ENCODE measurements at regions not wholly inside any gene's neighbourhood (a gene's known extent, or its start where the extent isn't known, plus 50 kb on each side); places are given as distances from the start of the nearest gene placed in this dataset.

GRCh38 chr21:19368944-19369343 lies 965.4 kb upstream of the TMPRSS15 start:
- no peaks in the 10 kb centered on the region for H3K27me3 ChIP-seq (ENCODE audit: insufficient read depth, low read length, poor library complexity)
- H3K4me1 ChIP-seq (ENCODE audit: insufficient read depth, low read length) = no peaks in the 10 kb centered on the region
- no peak overlapping the region for H3K27ac ChIP-seq (ENCODE audit: low read length)
- no peaks in the 10 kb centered on the region for H4K20me1 ChIP-seq (ENCODE audit: insufficient read depth, low read length)
- ATAC-seq (ENCODE audit: insufficient read depth, low read depth) = no peak
- no peak for TF ChIP-seq EZH2 (IDR thresholded peaks at IDR 0.05; ENCODE audit: borderline replicate concordance, low read depth, low read length, severe bottlenecking)
- TF ChIP-seq, protein P1, sequence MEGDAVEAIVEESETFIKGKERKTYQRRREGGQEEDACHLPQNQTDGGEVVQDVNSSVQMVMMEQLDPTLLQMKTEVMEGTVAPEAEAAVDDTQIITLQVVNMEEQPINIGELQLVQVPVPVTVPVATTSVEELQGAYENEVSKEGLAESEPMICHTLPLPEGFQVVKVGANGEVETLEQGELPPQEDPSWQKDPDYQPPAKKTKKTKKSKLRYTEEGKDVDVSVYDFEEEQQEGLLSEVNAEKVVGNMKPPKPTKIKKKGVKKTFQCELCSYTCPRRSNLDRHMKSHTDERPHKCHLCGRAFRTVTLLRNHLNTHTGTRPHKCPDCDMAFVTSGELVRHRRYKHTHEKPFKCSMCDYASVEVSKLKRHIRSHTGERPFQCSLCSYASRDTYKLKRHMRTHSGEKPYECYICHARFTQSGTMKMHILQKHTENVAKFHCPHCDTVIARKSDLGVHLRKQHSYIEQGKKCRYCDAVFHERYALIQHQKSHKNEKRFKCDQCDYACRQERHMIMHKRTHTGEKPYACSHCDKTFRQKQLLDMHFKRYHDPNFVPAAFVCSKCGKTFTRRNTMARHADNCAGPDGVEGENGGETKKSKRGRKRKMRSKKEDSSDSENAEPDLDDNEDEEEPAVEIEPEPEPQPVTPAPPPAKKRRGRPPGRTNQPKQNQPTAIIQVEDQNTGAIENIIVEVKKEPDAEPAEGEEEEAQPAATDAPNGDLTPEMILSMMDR (IDR thresholded peaks at IDR 0.05; ENCODE audit: borderline replicate concordance, extremely low read depth, low read length, poor library complexity, severe bottlenecking) = no peak
- no peak overlapping the region for H3K4me2 ChIP-seq (ENCODE audit: insufficient read depth, low read length)
- H3K79me2 ChIP-seq (ENCODE audit: insufficient read depth, low read length) = no peaks in the 10 kb centered on the region
- no peak for DNase-seq
- no peak overlapping the region for H3K4me3 ChIP-seq (ENCODE audit: low read depth in 1 of 2, low read length in 2 of 2)
- H3K9ac ChIP-seq (ENCODE audit: low read depth, low read length) = no peak overlapping the region
- no peaks in the 10 kb centered on the region for H3K36me3 ChIP-seq (ENCODE audit: insufficient read depth, low read length)
- no peak overlapping the region for H2AFZ ChIP-seq (ENCODE audit: low read depth, low read length)
- H3K9me3 ChIP-seq (ENCODE audit: insufficient read depth, low read length, severe bottlenecking) = no peaks in the 10 kb centered on the region

DNA sequence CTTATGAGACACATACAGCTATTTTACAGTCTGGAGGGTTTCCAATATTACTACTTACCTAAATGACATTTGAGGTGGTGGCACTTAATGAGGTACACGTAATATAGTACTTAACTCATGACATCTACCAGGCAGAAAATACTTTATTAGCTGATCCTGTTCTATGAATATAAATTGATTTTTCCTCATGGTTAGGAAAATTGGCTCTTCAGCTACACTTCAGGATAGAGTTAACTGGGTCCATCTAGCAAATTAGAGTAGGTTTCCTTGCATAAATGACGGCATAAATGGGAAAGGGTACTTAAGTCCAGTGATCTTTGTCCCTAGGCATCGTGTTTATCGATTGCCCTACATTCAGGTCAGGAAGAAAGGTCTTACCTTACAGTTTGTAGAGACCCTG lies 988.8 kb upstream of the TMPRSS15 start:
- H2AFZ ChIP-seq (ENCODE audit: low read depth, low read length) = no peak overlapping the region
- H3K9ac ChIP-seq (ENCODE audit: low read depth, low read length) = no peak overlapping the region
- DNase-seq = no peak
- H3K4me3 ChIP-seq (ENCODE audit: low read depth in 1 of 2, low read length in 2 of 2) = no peak overlapping the region
- no peak overlapping the region for H3K4me2 ChIP-seq (ENCODE audit: insufficient read depth, low read length)
- H3K27me3 ChIP-seq (ENCODE audit: insufficient read depth, low read length, poor library complexity) = no peaks in the 10 kb centered on the region
- H3K27ac ChIP-seq (ENCODE audit: low read length) = no peak overlapping the region
- no peak for ATAC-seq (ENCODE audit: insufficient read depth, low read depth)
- no peaks in the 10 kb centered on the region for H4K20me1 ChIP-seq (ENCODE audit: insufficient read depth, low read length)
- no peaks in the 10 kb centered on the region for H3K79me2 ChIP-seq (ENCODE audit: insufficient read depth, low read length)
- H3K36me3 ChIP-seq (ENCODE audit: insufficient read depth, low read length) = no peaks in the 10 kb centered on the region
- no peaks in the 10 kb centered on the region for H3K4me1 ChIP-seq (ENCODE audit: insufficient read depth, low read length)
- H3K9me3 ChIP-seq (ENCODE audit: insufficient read depth, low read length, severe bottlenecking) = no peaks in the 10 kb centered on the region
- TF ChIP-seq, protein P1 (IDR thresholded peaks at IDR 0.05; ENCODE audit: borderline replicate concordance, extremely low read depth, low read length, poor library complexity, severe bottlenecking) = no peak

DNA sequence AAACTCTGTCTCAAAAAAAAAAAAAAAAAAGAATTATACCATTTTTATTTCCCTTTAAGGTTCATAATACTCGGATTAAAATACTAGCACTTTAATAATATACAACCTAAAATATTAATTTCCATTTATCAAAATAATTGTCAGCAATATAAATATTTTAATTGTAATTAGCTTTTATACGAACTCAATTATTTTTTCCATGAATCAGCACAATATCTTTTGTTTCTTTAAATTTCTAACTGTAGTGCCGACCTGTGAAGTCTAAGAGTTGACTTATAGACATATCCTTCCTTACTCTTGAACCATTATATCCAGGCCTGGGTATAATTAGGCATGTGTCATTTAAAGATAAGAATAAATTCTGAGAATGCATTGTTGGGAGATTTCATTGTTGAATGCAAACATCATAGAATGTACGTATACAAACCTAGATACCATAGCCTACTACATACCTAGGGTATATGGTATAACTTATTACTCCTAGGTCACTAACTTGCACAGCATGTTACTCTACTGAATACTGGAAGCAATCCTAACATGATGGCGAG lies 996.7 kb upstream of the TMPRSS15 start:
- TF ChIP-seq EZH2 (IDR thresholded peaks at IDR 0.05; ENCODE audit: borderline replicate concordance, low read depth, low read length, severe bottlenecking) = no peak
- TF ChIP-seq, protein P1 (IDR thresholded peaks at IDR 0.05; ENCODE audit: borderline replicate concordance, extremely low read depth, low read length, poor library complexity, severe bottlenecking) = no peak
- Histone ChIP-seq H2AFZ (ENCODE audit: low read depth, low read length) (no peak overlapping the region), H3K27ac (ENCODE audit: low read length) (no peak overlapping the region), H3K4me1 (ENCODE audit: insufficient read depth, low read length) (no peaks in the 10 kb centered on the region), H3K79me2 (ENCODE audit: insufficient read depth, low read length) (no peaks in the 10 kb centered on the region), H4K20me1 (ENCODE audit: insufficient read depth, low read length) (no peaks in the 10 kb centered on the region), H3K27me3 (ENCODE audit: insufficient read depth, low read length, poor library complexity) (no peaks in the 10 kb centered on the region), H3K9me3 (ENCODE audit: insufficient read depth, low read length, severe bottlenecking) (no peaks in the 10 kb centered on the region), H3K36me3 (ENCODE audit: insufficient read depth, low read length) (no peaks in the 10 kb centered on the region), H3K4me2 (ENCODE audit: insufficient read depth, low read length) (no peak overlapping the region), H3K4me3 (ENCODE audit: low read depth in 1 of 2, low read length in 2 of 2) (no peak overlapping the region), H3K9ac (ENCODE audit: low read depth, low read length) (no peak overlapping the region)
- no peak for DNase-seq
- no peak for ATAC-seq (ENCODE audit: insufficient read depth, low read depth)

GRCh38 chr21:19402870-19403269 lies 999.3 kb upstream of the TMPRSS15 start:
- Histone ChIP-seq H3K9ac (ENCODE audit: low read depth, low read length) (no peak overlapping the region), H2AFZ (ENCODE audit: low read depth, low read length) (no peak overlapping the region), H4K20me1 (ENCODE audit: insufficient read depth, low read length) (no peaks in the 10 kb centered on the region), H3K9me3 (ENCODE audit: insufficient read depth, low read length, severe bottlenecking) (no peaks in the 10 kb centered on the region), H3K27ac (ENCODE audit: low read length) (no peak overlapping the region), H3K4me3 (ENCODE audit: low read depth in 1 of 2, low read length in 2 of 2) (no peak overlapping the region), H3K27me3 (ENCODE audit: insufficient read depth, low read length, poor library complexity) (no peaks in the 10 kb centered on the region), H3K79me2 (ENCODE audit: insufficient read depth, low read length) (no peaks in the 10 kb centered on the region), H3K4me1 (ENCODE audit: insufficient read depth, low read length) (no peaks in the 10 kb centered on the region), H3K36me3 (ENCODE audit: insufficient read depth, low read length) (no peaks in the 10 kb centered on the region), H3K4me2 (ENCODE audit: insufficient read depth, low read length) (no peak overlapping the region)
- no peak for DNase-seq
- TF ChIP-seq EZH2 (IDR thresholded peaks at IDR 0.05; ENCODE audit: borderline replicate concordance, low read depth, low read length, severe bottlenecking) = no peak
- TF ChIP-seq, protein P1 (IDR thresholded peaks at IDR 0.05; ENCODE audit: borderline replicate concordance, extremely low read depth, low read length, poor library complexity, severe bottlenecking) = no peak
- ATAC-seq (ENCODE audit: insufficient read depth, low read depth) = no peak

All from DND-41 (cell line).